ENCODE measurements at regions not wholly inside any gene's neighbourhood (a gene's known extent, or its start where the extent isn't known, plus 50 kb on each side); places are given as distances from the start of the nearest gene placed in this dataset.

DNA sequence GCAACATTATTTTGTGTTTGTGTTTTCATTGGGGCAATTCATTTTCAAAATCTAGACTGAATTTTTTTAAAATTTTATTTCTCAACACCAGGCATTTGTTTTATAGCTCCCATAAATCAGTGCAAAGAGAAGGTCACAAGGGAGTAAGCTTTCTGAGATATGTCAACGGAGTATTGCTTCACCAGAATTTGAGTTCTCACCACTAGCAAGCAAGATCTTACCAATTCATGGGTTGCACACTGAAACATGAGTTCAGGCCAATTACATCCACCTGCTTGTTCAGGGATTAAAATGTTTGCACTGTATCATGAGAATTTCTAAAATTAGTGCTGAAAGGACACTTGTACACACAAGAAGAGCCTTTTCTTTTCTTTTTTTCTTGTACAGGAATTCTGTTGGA lies 121.9 kb downstream of the CAND1 start:
- H3K9ac ChIP-seq (ENCODE audit: low read length): no peak overlapping the region
- H3F3A ChIP-seq (ENCODE audit: insufficient read depth, low read length, poor library complexity, severe bottlenecking): no peaks in the 10 kb centered on the region
- H3K36me3 ChIP-seq (ENCODE audit: insufficient read depth, low read length): no peaks in the 10 kb centered on the region
- no peak overlapping the region for H3K27ac ChIP-seq (ENCODE audit: low read length)
- H3K9me2 ChIP-seq (ENCODE audit: insufficient read depth, low read length): no peaks in the 10 kb centered on the region
- H2AFZ ChIP-seq (ENCODE audit: low read depth, low read length): no peak overlapping the region
- no peaks in the 10 kb centered on the region for H3K27me3 ChIP-seq (ENCODE audit: insufficient read depth, low read depth, low read length)
- H3K79me2 ChIP-seq (replicated peaks; ENCODE audit: insufficient read depth, low read length): no peaks in the 10 kb centered on the region
- no peaks in the 10 kb centered on the region for H4K20me1 ChIP-seq (ENCODE audit: insufficient read depth)
- no peak overlapping the region for H3K4me2 ChIP-seq (ENCODE audit: low read length)
- H3K9me3 ChIP-seq (ENCODE audit: low read length): no peaks in the 10 kb centered on the region
- TF ChIP-seq, protein P1, sequence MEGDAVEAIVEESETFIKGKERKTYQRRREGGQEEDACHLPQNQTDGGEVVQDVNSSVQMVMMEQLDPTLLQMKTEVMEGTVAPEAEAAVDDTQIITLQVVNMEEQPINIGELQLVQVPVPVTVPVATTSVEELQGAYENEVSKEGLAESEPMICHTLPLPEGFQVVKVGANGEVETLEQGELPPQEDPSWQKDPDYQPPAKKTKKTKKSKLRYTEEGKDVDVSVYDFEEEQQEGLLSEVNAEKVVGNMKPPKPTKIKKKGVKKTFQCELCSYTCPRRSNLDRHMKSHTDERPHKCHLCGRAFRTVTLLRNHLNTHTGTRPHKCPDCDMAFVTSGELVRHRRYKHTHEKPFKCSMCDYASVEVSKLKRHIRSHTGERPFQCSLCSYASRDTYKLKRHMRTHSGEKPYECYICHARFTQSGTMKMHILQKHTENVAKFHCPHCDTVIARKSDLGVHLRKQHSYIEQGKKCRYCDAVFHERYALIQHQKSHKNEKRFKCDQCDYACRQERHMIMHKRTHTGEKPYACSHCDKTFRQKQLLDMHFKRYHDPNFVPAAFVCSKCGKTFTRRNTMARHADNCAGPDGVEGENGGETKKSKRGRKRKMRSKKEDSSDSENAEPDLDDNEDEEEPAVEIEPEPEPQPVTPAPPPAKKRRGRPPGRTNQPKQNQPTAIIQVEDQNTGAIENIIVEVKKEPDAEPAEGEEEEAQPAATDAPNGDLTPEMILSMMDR (IDR thresholded peaks at IDR 0.05; ENCODE audit: poor library complexity, severe bottlenecking): no peak
- no peak for TF ChIP-seq SMC3 (conservative IDR thresholded peaks at IDR 0.05; ENCODE audit: poor library complexity)
- TF ChIP-seq, protein P2, sequence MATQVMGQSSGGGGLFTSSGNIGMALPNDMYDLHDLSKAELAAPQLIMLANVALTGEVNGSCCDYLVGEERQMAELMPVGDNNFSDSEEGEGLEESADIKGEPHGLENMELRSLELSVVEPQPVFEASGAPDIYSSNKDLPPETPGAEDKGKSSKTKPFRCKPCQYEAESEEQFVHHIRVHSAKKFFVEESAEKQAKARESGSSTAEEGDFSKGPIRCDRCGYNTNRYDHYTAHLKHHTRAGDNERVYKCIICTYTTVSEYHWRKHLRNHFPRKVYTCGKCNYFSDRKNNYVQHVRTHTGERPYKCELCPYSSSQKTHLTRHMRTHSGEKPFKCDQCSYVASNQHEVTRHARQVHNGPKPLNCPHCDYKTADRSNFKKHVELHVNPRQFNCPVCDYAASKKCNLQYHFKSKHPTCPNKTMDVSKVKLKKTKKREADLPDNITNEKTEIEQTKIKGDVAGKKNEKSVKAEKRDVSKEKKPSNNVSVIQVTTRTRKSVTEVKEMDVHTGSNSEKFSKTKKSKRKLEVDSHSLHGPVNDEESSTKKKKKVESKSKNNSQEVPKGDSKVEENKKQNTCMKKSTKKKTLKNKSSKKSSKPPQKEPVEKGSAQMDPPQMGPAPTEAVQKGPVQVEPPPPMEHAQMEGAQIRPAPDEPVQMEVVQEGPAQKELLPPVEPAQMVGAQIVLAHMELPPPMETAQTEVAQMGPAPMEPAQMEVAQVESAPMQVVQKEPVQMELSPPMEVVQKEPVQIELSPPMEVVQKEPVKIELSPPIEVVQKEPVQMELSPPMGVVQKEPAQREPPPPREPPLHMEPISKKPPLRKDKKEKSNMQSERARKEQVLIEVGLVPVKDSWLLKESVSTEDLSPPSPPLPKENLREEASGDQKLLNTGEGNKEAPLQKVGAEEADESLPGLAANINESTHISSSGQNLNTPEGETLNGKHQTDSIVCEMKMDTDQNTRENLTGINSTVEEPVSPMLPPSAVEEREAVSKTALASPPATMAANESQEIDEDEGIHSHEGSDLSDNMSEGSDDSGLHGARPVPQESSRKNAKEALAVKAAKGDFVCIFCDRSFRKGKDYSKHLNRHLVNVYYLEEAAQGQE (IDR thresholded peaks at IDR 0.05; ENCODE audit: borderline replicate concordance): no peak
- no peak overlapping the region for H3K4me3 ChIP-seq (ENCODE audit: low read length)

DNA sequence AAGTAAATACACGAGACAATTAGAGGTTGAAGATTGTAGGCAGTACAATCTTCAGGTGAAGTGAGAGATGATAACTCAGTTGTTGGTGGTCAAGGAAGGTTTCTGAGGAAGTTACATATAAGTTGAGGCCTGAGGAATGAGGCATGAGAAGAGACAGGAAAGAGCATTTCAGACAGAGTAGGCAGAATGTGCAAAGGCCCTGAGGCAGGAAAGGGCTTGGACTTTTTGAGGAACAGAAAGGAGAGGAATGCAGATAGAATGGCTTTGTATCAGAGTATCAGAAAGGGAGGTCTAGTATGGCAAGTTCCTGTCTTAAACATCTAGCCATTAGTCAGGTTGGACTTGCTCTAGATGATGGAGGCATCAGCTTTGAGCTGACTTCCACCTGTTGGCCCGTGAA lies 122.5 kb downstream of the CAND1 start:
- TF ChIP-seq EP300 (conservative IDR thresholded peaks at IDR 0.05; ENCODE audit: poor library complexity, severe bottlenecking): no peak
- TF ChIP-seq SMC3 (conservative IDR thresholded peaks at IDR 0.05; ENCODE audit: poor library complexity): no peak
- no peak for TF ChIP-seq POLR2AphosphoS5 (IDR thresholded peaks at IDR 0.05)
- TF ChIP-seq RAD21 (conservative IDR thresholded peaks at IDR 0.05): no peak
- TF ChIP-seq MXI1 (conservative IDR thresholded peaks at IDR 0.05; ENCODE audit: poor library complexity, severe bottlenecking): no peak
- no peak for TF ChIP-seq EZH2 (IDR thresholded peaks at IDR 0.05; ENCODE audit: borderline replicate concordance, insufficient read depth, low read length, poor library complexity, severe bottlenecking)
- TF ChIP-seq, protein P2 (IDR thresholded peaks at IDR 0.05; ENCODE audit: borderline replicate concordance): no peak
- TF ChIP-seq, protein P1 (IDR thresholded peaks at IDR 0.05; ENCODE audit: poor library complexity, severe bottlenecking): no peak
- TF ChIP-seq TAF1 (IDR thresholded peaks at IDR 0.05; ENCODE audit: low read depth): no peak
- no peaks in the 10 kb centered on the region for H3K9me2 ChIP-seq (ENCODE audit: insufficient read depth, low read length)
- no peaks in the 10 kb centered on the region for H3F3A ChIP-seq (ENCODE audit: insufficient read depth, low read length, poor library complexity, severe bottlenecking)
- H3K9me3 ChIP-seq (ENCODE audit: low read length): no peaks in the 10 kb centered on the region
- no peaks in the 10 kb centered on the region for H3K36me3 ChIP-seq (ENCODE audit: insufficient read depth, low read length)
- no peaks in the 10 kb centered on the region for H3K27me3 ChIP-seq (ENCODE audit: insufficient read depth, low read depth, low read length)
- no peak overlapping the region for H3K4me2 ChIP-seq (ENCODE audit: low read length)
- no peak overlapping the region for H3K9ac ChIP-seq (ENCODE audit: low read length)
- H3K4me3 ChIP-seq (ENCODE audit: low read length): no peak overlapping the region
- no peak overlapping the region for H3K27ac ChIP-seq (ENCODE audit: low read length)
- H4K20me1 ChIP-seq (ENCODE audit: insufficient read depth): no peaks in the 10 kb centered on the region
- H2AFZ ChIP-seq (ENCODE audit: low read depth, low read length): no peak overlapping the region
- H3K79me2 ChIP-seq (replicated peaks; ENCODE audit: insufficient read depth, low read length): no peaks in the 10 kb centered on the region

Measured in neural cell (in vitro differentiated cells).